ENCODE measurements at regions not wholly inside any gene's neighbourhood (a gene's known extent, or its start where the extent isn't known, plus 50 kb on each side); places are given as distances from the start of the nearest gene placed in this dataset.
"Not testable (repeated sequence)": the region's sequence is repeated elsewhere in the genome, so short reads cannot be mapped to it uniquely, and the experiment has no call there.

DNA sequence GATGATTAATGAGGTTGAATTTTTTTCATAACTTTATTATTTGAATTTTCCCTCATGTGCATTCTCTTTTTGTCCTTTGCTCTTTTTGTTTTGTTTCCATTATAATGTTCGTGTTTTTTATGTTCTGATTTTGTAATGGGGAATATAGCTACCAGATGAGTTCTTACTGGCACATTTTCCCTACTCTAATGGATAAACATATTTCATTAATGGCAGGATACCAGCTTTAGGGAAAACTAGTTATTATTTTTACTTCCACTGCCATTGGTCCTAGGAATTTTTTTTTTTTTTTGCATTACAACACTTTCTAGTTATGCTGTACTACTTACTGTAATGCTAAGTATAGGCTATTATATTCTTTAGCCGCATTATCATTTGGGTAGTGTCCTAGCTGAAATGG, 286.3 kb downstream of the SPRY1 start:
- WGBS, 2 donors: 85 to 92% methylated on average over 2 of the region's 2 CpGs
- no peaks in the 10 kb centered on the region for H3K36me3 ChIP-seq
- H3K4me1 ChIP-seq: no peaks in the 10 kb centered on the region
- H3K4me3 ChIP-seq: no peak overlapping the region
- no peak for DNase-seq
- ATAC-seq (ENCODE audit: low FRiP score in 2 of 2): no peak
- no peaks in the 10 kb centered on the region for H3K9me3 ChIP-seq
- no peaks in the 10 kb centered on the region for H3K27me3 ChIP-seq
- TF ChIP-seq POLR2A (IDR thresholded peaks at IDR 0.05) (no peak), POLR2AphosphoS5 (IDR thresholded peaks at IDR 0.05) (no peak), EP300 (IDR thresholded peaks at IDR 0.05) (no peak)
- TF ChIP-seq, protein P1, sequence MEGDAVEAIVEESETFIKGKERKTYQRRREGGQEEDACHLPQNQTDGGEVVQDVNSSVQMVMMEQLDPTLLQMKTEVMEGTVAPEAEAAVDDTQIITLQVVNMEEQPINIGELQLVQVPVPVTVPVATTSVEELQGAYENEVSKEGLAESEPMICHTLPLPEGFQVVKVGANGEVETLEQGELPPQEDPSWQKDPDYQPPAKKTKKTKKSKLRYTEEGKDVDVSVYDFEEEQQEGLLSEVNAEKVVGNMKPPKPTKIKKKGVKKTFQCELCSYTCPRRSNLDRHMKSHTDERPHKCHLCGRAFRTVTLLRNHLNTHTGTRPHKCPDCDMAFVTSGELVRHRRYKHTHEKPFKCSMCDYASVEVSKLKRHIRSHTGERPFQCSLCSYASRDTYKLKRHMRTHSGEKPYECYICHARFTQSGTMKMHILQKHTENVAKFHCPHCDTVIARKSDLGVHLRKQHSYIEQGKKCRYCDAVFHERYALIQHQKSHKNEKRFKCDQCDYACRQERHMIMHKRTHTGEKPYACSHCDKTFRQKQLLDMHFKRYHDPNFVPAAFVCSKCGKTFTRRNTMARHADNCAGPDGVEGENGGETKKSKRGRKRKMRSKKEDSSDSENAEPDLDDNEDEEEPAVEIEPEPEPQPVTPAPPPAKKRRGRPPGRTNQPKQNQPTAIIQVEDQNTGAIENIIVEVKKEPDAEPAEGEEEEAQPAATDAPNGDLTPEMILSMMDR (IDR thresholded peaks at IDR 0.05): no peak
- H3K27ac ChIP-seq: no peak overlapping the region

DNA sequence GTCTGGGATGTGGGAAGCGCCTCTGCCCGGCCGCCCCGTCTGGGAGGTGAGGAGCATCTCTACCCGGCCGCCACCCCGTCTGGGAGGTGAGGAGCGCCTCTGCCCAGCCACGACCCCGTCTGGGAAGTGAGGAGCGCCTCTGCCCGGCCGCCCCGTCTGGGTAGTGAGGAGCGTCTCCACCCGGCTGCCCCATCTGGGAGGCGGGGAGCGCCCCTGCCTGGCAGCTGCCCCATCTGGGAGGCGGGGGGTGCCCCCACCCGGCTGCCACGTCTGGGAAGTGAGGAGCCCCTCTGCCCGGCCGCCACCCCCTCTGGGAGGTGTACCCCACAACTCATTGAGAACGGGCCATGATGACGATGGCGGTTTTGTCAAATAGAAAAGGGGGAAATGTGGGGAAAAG, 288.3 kb downstream of the SPRY1 start:
- not testable (repeated sequence) for H3K4me1 ChIP-seq; H3K27me3 ChIP-seq; ATAC-seq (ENCODE audit: low FRiP score in 2 of 2); H3K4me3 ChIP-seq; H3K36me3 ChIP-seq; H3K27ac ChIP-seq
- DNase-seq: peak in 1 of 2 donors; percentile 75
- peaks cover 0 to 13% (median 0%) of the 10 kb centered on the region in 4 donors for H3K9me3 ChIP-seq
- 90 to 94% methylated on average over 10 to 26 of the region's 26 CpGs for WGBS, 2 donors

GRCh38 chr4:123695531-123695930, 298.9 kb downstream of the SPRY1 start:
- not testable (repeated sequence) for ATAC-seq (ENCODE audit: low FRiP score in 2 of 2); DNase-seq; H3K4me1 ChIP-seq; H3K4me3 ChIP-seq; H3K27me3 ChIP-seq; H3K27ac ChIP-seq; H3K9me3 ChIP-seq; H3K36me3 ChIP-seq
- 81 to 88% methylated on average over 2 of the region's 2 CpGs for WGBS, 2 donors

DNA sequence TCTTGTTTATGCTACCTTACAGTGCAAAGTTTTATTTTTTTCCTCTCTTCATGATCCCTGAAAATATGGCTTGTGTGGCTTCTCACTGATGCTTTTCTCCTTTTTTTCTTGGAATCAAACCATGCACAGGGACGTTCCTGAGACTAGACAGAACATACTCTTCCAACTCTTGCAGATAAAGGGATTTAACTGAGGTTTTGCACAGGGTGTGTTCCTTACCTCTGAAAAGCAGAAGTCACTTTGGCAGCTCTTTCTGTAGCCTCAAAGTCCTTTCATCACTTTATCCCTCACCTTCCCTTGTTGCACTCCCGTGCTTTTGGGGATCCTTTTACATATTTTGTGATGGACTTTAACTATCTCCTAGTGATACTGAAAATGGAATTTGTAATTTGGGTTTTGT, 300.1 kb downstream of the SPRY1 start:
- Histone ChIP-seq H3K36me3 (no peaks in the 10 kb centered on the region), H3K4me3 (no peak overlapping the region), H3K27me3 (no peaks in the 10 kb centered on the region), H3K27ac (no peak overlapping the region), H3K9me3 (no peaks in the 10 kb centered on the region), H3K4me1 (no peaks in the 10 kb centered on the region)
- ATAC-seq (ENCODE audit: low FRiP score in 2 of 2) (no peak), DNase-seq (no peak)
- TF ChIP-seq, protein P1 (IDR thresholded peaks at IDR 0.05): no peak
- TF ChIP-seq POLR2AphosphoS5 (IDR thresholded peaks at IDR 0.05) (no peak), EP300 (IDR thresholded peaks at IDR 0.05) (no peak), POLR2A (IDR thresholded peaks at IDR 0.05) (no peak)
- 59 to 69% methylated on average over 2 of the region's 2 CpGs for WGBS, 2 donors

DNA sequence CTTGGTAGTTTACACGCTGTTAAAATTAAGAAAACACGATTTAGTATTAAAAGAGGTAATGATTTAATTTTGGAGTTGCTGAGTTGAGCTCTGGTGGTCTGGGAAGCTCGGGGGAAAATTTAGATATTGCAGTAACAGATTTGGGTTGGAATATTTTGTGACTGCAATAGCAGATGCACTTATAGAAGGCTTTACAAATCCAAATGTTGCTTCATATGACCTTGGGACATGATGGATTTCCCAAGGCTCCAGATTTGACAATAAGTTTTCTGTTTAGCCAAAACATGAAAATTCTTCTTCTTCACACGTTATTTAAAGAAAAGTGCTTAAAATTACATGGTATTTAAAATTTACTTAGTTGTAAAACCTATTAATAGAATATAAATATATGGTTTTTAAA, 302.0 kb downstream of the SPRY1 start:
- Histone ChIP-seq H3K9me3 (no peaks in the 10 kb centered on the region), H3K27me3 (no peaks in the 10 kb centered on the region), H3K36me3 (no peaks in the 10 kb centered on the region), H3K4me1 (no peaks in the 10 kb centered on the region), H3K4me3 (no peak overlapping the region), H3K27ac (no peak overlapping the region)
- DNase-seq: no peak
- ATAC-seq (ENCODE audit: low FRiP score in 2 of 2): no peak
- 87 to 88% methylated on average over 4 of the region's 4 CpGs for WGBS, 2 donors
- no peak for TF ChIP-seq POLR2AphosphoS5 (IDR thresholded peaks at IDR 0.05)
- TF ChIP-seq EP300 (IDR thresholded peaks at IDR 0.05): no peak
- TF ChIP-seq POLR2A (IDR thresholded peaks at IDR 0.05): no peak
- TF ChIP-seq, protein P1 (IDR thresholded peaks at IDR 0.05): no peak

DNA sequence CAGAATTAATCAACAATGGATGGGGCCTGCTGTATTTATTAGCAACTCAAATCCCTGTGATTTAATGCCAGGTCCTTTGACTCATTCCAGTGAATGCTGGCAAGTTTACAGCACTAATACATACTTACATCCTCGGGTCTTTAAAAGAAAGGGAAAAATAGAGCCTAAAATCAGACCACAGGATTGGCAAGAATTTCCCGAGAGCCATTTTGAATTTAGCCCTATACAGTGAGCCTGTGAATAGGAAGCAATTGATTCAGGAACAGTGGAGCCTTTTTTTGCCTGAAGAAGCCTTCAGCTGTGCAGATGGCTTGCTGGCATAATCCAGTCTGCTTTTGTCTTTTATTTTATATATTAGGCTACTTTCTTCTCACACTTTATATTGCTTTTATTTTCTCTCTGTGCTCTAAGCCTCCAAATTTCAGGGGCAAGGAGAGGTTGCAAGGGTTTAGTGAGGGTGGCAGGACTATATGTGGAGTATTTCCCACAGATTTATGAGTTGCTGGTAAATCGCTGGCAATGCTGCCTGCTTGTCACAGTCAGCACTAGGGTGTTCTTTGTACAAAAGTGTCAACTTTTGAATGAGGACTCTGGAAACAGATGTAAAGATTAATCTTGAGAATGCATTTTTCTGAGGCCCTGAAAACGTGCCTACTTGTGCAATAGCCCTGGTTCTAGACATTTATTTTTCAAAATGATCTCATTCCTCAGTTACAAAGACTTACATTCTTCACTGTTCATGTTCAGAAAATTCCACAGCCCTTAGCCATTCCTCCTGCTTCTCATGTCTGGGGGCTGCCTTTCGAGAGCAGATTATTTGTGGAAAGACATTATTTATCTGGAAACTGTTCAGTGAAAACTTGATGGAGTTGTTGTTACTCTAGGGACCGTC, 303.5 kb downstream of the SPRY1 start:
- TF ChIP-seq POLR2A (IDR thresholded peaks at IDR 0.05): no peak
- TF ChIP-seq, protein P1 (IDR thresholded peaks at IDR 0.05): no peak
- no peak for TF ChIP-seq POLR2AphosphoS5 (IDR thresholded peaks at IDR 0.05)
- TF ChIP-seq EP300 (IDR thresholded peaks at IDR 0.05): no peak
- no peak for DNase-seq
- 53 to 60% methylated on average over 6 of the region's 6 CpGs for WGBS, 2 donors
- H3K27me3 ChIP-seq: no peaks in the 10 kb centered on the region
- H3K27ac ChIP-seq: peak overlapping the region in 3 of 4 donors; percentile 18 to 47 (median 32)
- no peaks in the 10 kb centered on the region for H3K36me3 ChIP-seq
- ATAC-seq (ENCODE audit: low FRiP score in 2 of 2): peak in 1 of 2 donors; percentile 74
- H3K4me1 ChIP-seq: no peaks in the 10 kb centered on the region
- H3K4me3 ChIP-seq: no peak overlapping the region
- no peaks in the 10 kb centered on the region for H3K9me3 ChIP-seq

Data from upper lobe of left lung (tissue), 6 donors.